ENCODE measurements at regions not wholly inside any gene's neighbourhood (a gene's known extent, or its start where the extent isn't known, plus 50 kb on each side); places are given as distances from the start of the nearest gene placed in this dataset.

- TF ChIP-seq CHD7 (IDR thresholded peaks at IDR 0.05; ENCODE audit: insufficient replicate concordance, low read length) (no peak), ASH2L (IDR thresholded peaks at IDR 0.05; ENCODE audit: low read length) (no peak), TAF1 (IDR thresholded peaks at IDR 0.05; ENCODE audit: low read depth, low read length) (no peak), RFX5 (IDR thresholded peaks at IDR 0.05; ENCODE audit: borderline replicate concordance, low read depth, low read length) (no peak), POLR2AphosphoS5 (IDR thresholded peaks at IDR 0.05; ENCODE audit: low read depth, low read length) (no peak), USF2 (IDR thresholded peaks at IDR 0.05; ENCODE audit: low read length) (no peak), CTBP2 (IDR thresholded peaks at IDR 0.05; ENCODE audit: borderline replicate concordance, insufficient read depth, insufficient read length, low read length) (no peak), HDAC6 (IDR thresholded peaks at IDR 0.05; ENCODE audit: low read depth, low read length) (no peak), FOSL1 (IDR thresholded peaks at IDR 0.05; ENCODE audit: insufficient read depth, low read depth, low read length) (no peak)
Observed at GRCh38 chr17:71727292-71727691, 393.5 kb upstream of the SOX9 start (continued).
